Activated T-helper 17 cell treated with anti-CD3 and anti-CD28 coated beads, Interleukin-2, amount 50 U/mL, for 72 hours (primary cell): ENCODE measurements at regions not wholly inside any gene's neighbourhood (a gene's known extent, or its start where the extent isn't known, plus 50 kb on each side); places are given as distances from the start of the nearest gene placed in this dataset.

Experiments used
- ATAC-seq: fragments of 150-1000 bp; cut with Tn5 transposase; replicated peaks from 2 replicates; pipeline ENCODE4 v1.10.0; 2021; ENCODE audit warnings: mild to moderate bottlenecking, moderate library complexity
- H3K27ac Mint-ChIP-seq: one replicate; pipeline ENCODE4 v1.8.0; 2022; ENCODE audit warnings: mixed read lengths
- H3K27me3 Mint-ChIP-seq: one replicate; pipeline ENCODE4 v1.8.0; 2022; ENCODE audit warnings: mixed read lengths
- H3K36me3 Mint-ChIP-seq: one replicate; pipeline ENCODE4 v1.8.0; 2022; ENCODE audit warnings: low read depth, mild to moderate bottlenecking, mixed read lengths
- H3K4me1 Mint-ChIP-seq: one replicate; pipeline ENCODE4 v1.8.0; 2022; ENCODE audit warnings: mixed read lengths
- H3K4me3 Mint-ChIP-seq: one replicate; pipeline ENCODE4 v1.8.0; 2022; ENCODE audit warnings: mild to moderate bottlenecking, mixed read lengths
- H3K9me3 Mint-ChIP-seq: one replicate; pipeline ENCODE4 v1.8.0; 2022; ENCODE audit warnings: mixed read lengths

- H3K4me1 Mint-ChIP-seq, result no peaks in the 10 kb centered on the region
- no peaks in the 10 kb centered on the region for H3K9me3 Mint-ChIP-seq
- ATAC-seq, result no peak
- no peaks in the 10 kb centered on the region for H3K36me3 Mint-ChIP-seq
- no peak overlapping the region for H3K27ac Mint-ChIP-seq
- H3K27me3 Mint-ChIP-seq, result no peaks in the 10 kb centered on the region
- no peak overlapping the region for H3K4me3 Mint-ChIP-seq
Observed at GRCh38 chr2:212644195-212644837, 105.7 kb upstream of the ERBB4 start.

- H3K9me3 Mint-ChIP-seq, result no peaks in the 10 kb centered on the region
- no peak overlapping the region for H3K4me3 Mint-ChIP-seq
- H3K27me3 Mint-ChIP-seq, result no peaks in the 10 kb centered on the region
- ATAC-seq, result no peak
- no peaks in the 10 kb centered on the region for H3K4me1 Mint-ChIP-seq
- no peaks in the 10 kb centered on the region for H3K36me3 Mint-ChIP-seq
- H3K27ac Mint-ChIP-seq, result no peak overlapping the region
Observed at GRCh38 chr2:212640428-212640827, 101.8 kb upstream of the ERBB4 start.

GRCh38 chr2:212638694-212639093 lies 100.1 kb upstream of the ERBB4 start:
- Mint-ChIP-seq H3K27ac (no peak overlapping the region), H3K4me1 (no peaks in the 10 kb centered on the region), H3K36me3 (no peaks in the 10 kb centered on the region), H3K4me3 (no peak overlapping the region), H3K9me3 (no peaks in the 10 kb centered on the region), H3K27me3 (no peaks in the 10 kb centered on the region)
- ATAC-seq, result no peak

- no peak overlapping the region for H3K27ac Mint-ChIP-seq
- no peaks in the 10 kb centered on the region for H3K36me3 Mint-ChIP-seq
- no peaks in the 10 kb centered on the region for H3K27me3 Mint-ChIP-seq
- no peaks in the 10 kb centered on the region for H3K4me1 Mint-ChIP-seq
- no peak overlapping the region for H3K4me3 Mint-ChIP-seq
- no peak for ATAC-seq
- no peaks in the 10 kb centered on the region for H3K9me3 Mint-ChIP-seq
Observed at GRCh38 chr2:212628586-212628985, 90.0 kb upstream of the ERBB4 start.

GRCh38 chr2:212626371-212626918 lies 87.8 kb upstream of the ERBB4 start:
- Mint-ChIP-seq H3K4me1 (no peaks in the 10 kb centered on the region), H3K9me3 (no peaks in the 10 kb centered on the region), H3K36me3 (no peaks in the 10 kb centered on the region), H3K27me3 (no peaks in the 10 kb centered on the region), H3K4me3 (no peak overlapping the region), H3K27ac (no peak overlapping the region)
- no peak for ATAC-seq

- peaks cover 5% of the 10 kb centered on the region for H3K9me3 Mint-ChIP-seq
- no peak overlapping the region for H3K27ac Mint-ChIP-seq
- peaks cover 5% of the 10 kb centered on the region for H3K27me3 Mint-ChIP-seq
- no peaks in the 10 kb centered on the region for H3K36me3 Mint-ChIP-seq
- H3K4me3 Mint-ChIP-seq, result no peak overlapping the region
- no peak for ATAC-seq
- no peaks in the 10 kb centered on the region for H3K4me1 Mint-ChIP-seq
Observed at GRCh38 chr2:212619954-212620353, 81.4 kb upstream of the ERBB4 start.

- Mint-ChIP-seq H3K27me3 (peaks cover 5% of the 10 kb centered on the region), H3K27ac (no peak overlapping the region), H3K36me3 (no peaks in the 10 kb centered on the region), H3K4me3 (no peak overlapping the region), H3K9me3 (peaks cover 5% of the 10 kb centered on the region), H3K4me1 (no peaks in the 10 kb centered on the region)
- ATAC-seq, result no peak
Observed at GRCh38 chr2:212618636-212619035, 80.0 kb upstream of the ERBB4 start.

GRCh38 chr2:212610872-212611425 lies 72.3 kb upstream of the ERBB4 start:
- H3K27ac Mint-ChIP-seq, result no peak overlapping the region
- no peaks in the 10 kb centered on the region for H3K36me3 Mint-ChIP-seq
- no peak for ATAC-seq
- H3K4me3 Mint-ChIP-seq, result no peak overlapping the region
- H3K9me3 Mint-ChIP-seq, result no peaks in the 10 kb centered on the region
- peaks cover 3% of the 10 kb centered on the region for H3K27me3 Mint-ChIP-seq
- H3K4me1 Mint-ChIP-seq, result no peaks in the 10 kb centered on the region

- ATAC-seq, result no peak
- Mint-ChIP-seq H3K36me3 (no peaks in the 10 kb centered on the region), H3K27me3 (peaks cover 3% of the 10 kb centered on the region), H3K4me1 (no peaks in the 10 kb centered on the region), H3K4me3 (no peak overlapping the region), H3K27ac (no peak overlapping the region), H3K9me3 (no peaks in the 10 kb centered on the region)
Observed at GRCh38 chr2:212609479-212609878, 70.9 kb upstream of the ERBB4 start.

- no peak overlapping the region for H3K4me3 Mint-ChIP-seq
- H3K9me3 Mint-ChIP-seq, result no peaks in the 10 kb centered on the region
- H3K36me3 Mint-ChIP-seq, result no peaks in the 10 kb centered on the region
- H3K4me1 Mint-ChIP-seq, result no peaks in the 10 kb centered on the region
- no peak overlapping the region for H3K27ac Mint-ChIP-seq
- no peak for ATAC-seq
- peaks cover 3% of the 10 kb centered on the region for H3K27me3 Mint-ChIP-seq
Observed at GRCh38 chr2:212607080-212607479, 68.5 kb upstream of the ERBB4 start.

GRCh38 chr2:212606232-212606631 lies 67.6 kb upstream of the ERBB4 start:
- Mint-ChIP-seq H3K27ac (no peak overlapping the region), H3K27me3 (peaks cover 3% of the 10 kb centered on the region), H3K9me3 (no peaks in the 10 kb centered on the region), H3K4me3 (no peak overlapping the region), H3K36me3 (no peaks in the 10 kb centered on the region), H3K4me1 (no peaks in the 10 kb centered on the region)
- ATAC-seq, result no peak

GRCh38 chr2:212596688-212597087 lies 58.1 kb upstream of the ERBB4 start:
- Mint-ChIP-seq H3K9me3 (no peaks in the 10 kb centered on the region), H3K4me3 (no peak overlapping the region), H3K4me1 (no peaks in the 10 kb centered on the region), H3K36me3 (no peaks in the 10 kb centered on the region), H3K27ac (no peak overlapping the region), H3K27me3 (no peaks in the 10 kb centered on the region)
- no peak for ATAC-seq

GRCh38 chr2:212596276-212596675 lies 57.7 kb upstream of the ERBB4 start:
- no peaks in the 10 kb centered on the region for H3K9me3 Mint-ChIP-seq
- no peaks in the 10 kb centered on the region for H3K4me1 Mint-ChIP-seq
- H3K27ac Mint-ChIP-seq, result no peak overlapping the region
- no peak overlapping the region for H3K4me3 Mint-ChIP-seq
- no peaks in the 10 kb centered on the region for H3K36me3 Mint-ChIP-seq
- H3K27me3 Mint-ChIP-seq, result no peaks in the 10 kb centered on the region
- ATAC-seq, result no peak

GRCh38 chr2:212595036-212595654 lies 56.5 kb upstream of the ERBB4 start:
- Mint-ChIP-seq H3K36me3 (no peaks in the 10 kb centered on the region), H3K4me3 (no peak overlapping the region), H3K9me3 (no peaks in the 10 kb centered on the region), H3K27ac (no peak overlapping the region), H3K27me3 (peaks cover 4% of the 10 kb centered on the region), H3K4me1 (no peaks in the 10 kb centered on the region)
- no peak for ATAC-seq

- Mint-ChIP-seq H3K9me3 (no peaks in the 10 kb centered on the region), H3K27me3 (peaks cover 6% of the 10 kb centered on the region), H3K27ac (no peak overlapping the region), H3K36me3 (no peaks in the 10 kb centered on the region), H3K4me3 (no peak overlapping the region), H3K4me1 (no peaks in the 10 kb centered on the region)
- ATAC-seq, result no peak
Observed at GRCh38 chr2:212592695-212593094, 54.1 kb upstream of the ERBB4 start.
